MM.1S (cell line): ENCODE measurements at regions not wholly inside any gene's neighbourhood (a gene's known extent, or its start where the extent isn't known, plus 50 kb on each side); places are given as distances from the start of the nearest gene placed in this dataset.

Experiments
- DNase-seq: peaks from one replicate; pipeline ENCODE4 v3.0.0-alpha.2; 2015
- H2AFZ ChIP-seq: fragments of 300-600 bp; sonication (generic); 2 replicates; pipeline ENCODE4 v1.6.0; 2016; ENCODE audit warnings: antibody characterized with exemption, low read length
- H3F3A ChIP-seq: fragments of 300-600 bp; sonication (generic); 2 replicates; pipeline ENCODE4 v1.6.1; 2016; ENCODE audit warnings: mild to moderate bottlenecking, antibody characterized with exemption, low read length, moderate library complexity, mixed read lengths; ENCODE audit not compliant: insufficient read depth
- H3K27ac ChIP-seq: fragments of 300-600 bp; sonication (generic); 2 replicates; pipeline ENCODE4 v1.5.1; 2016; ENCODE audit warnings: mild to moderate bottlenecking, low read length
- H3K27me3 ChIP-seq: fragments of 300-600 bp; sonication (generic); replicated peaks from 2 replicates; pipeline ENCODE4 v1.6.0; 2016; ENCODE audit warnings: low read length; ENCODE audit not compliant: insufficient read depth
- H3K36me3 ChIP-seq: fragments of 300-600 bp; sonication (generic); replicated peaks from 2 replicates; pipeline ENCODE4 v1.6.1; 2016; ENCODE audit warnings: mild to moderate bottlenecking, low read length, mixed read lengths; ENCODE audit not compliant: insufficient read depth
- H3K4me1 ChIP-seq: fragments of 300-600 bp; sonication (generic); 2 replicates; pipeline ENCODE4 v1.6.1; 2016; ENCODE audit warnings: low read length, mixed read lengths
- H3K4me2 ChIP-seq: fragments of 300-600 bp; sonication (generic); 2 replicates; pipeline ENCODE4 v1.6.0; 2016; ENCODE audit warnings: low read depth, low read length
- H3K4me3 ChIP-seq: fragments of 300-600 bp; sonication (generic); 2 replicates; pipeline ENCODE4 v1.5.1; 2016; ENCODE audit warnings: low read length, mixed read lengths
- H3K79me2 ChIP-seq: fragments of 300-600 bp; sonication (generic); 2 replicates; pipeline ENCODE4 v1.6.1; 2016; ENCODE audit warnings: mixed run types, low read length, mixed read lengths
- H3K9ac ChIP-seq: fragments of 300-600 bp; sonication (generic); 2 replicates; pipeline ENCODE4 v1.6.1; 2016; ENCODE audit warnings: low read length, mixed read lengths
- H3K9me2 ChIP-seq: fragments of 300-600 bp; sonication (generic); replicated peaks from 2 replicates; pipeline ENCODE4 v1.6.1; 2016; ENCODE audit warnings: mild to moderate bottlenecking, low read length, mixed read lengths; ENCODE audit not compliant: insufficient read depth
- H3K9me3 ChIP-seq: fragments of 300-600 bp; sonication (generic); replicated peaks from 2 replicates; pipeline ENCODE4 v1.6.1; 2016; ENCODE audit warnings: mild to moderate bottlenecking, low read length, mixed read lengths; ENCODE audit not compliant: insufficient read depth
- H4K20me1 ChIP-seq: fragments of 300-600 bp; sonication (generic); 2 replicates; pipeline ENCODE4 v1.6.1; 2016; ENCODE audit warnings: mild to moderate bottlenecking, low read length, moderate library complexity, mixed read lengths; ENCODE audit not compliant: insufficient read depth
- EZH2 ChIP-seq: fragments of 300-600 bp; sonication (generic); optimal IDR thresholded peaks from 2 replicates; pipeline ENCODE3; 2017; ENCODE audit warnings: low read depth, mild to moderate bottlenecking, antibody characterized with exemption, low read length, mixed read lengths
- EZH2phosphoT487 ChIP-seq: fragments of 300-600 bp; sonication (generic); IDR thresholded peaks from 2 replicates; pipeline ENCODE4 v1.6.1; 2018; ENCODE audit warnings: antibody characterized with exemption, low read length
- TF ChIP-seq, protein P1 (sequence below): fragments of 300-600 bp; sonication (generic); IDR thresholded peaks from 2 replicates; pipeline ENCODE4 v1.5.1; 2016; ENCODE audit warnings: antibody characterized with exemption, low read length, mixed read lengths

GRCh38 chr7:85285527-85285926, 98.7 kb upstream of the SEMA3D start:
- H3K27ac ChIP-seq, result no peak overlapping the region
- no peak overlapping the region for H3K4me2 ChIP-seq
- H3K4me3 ChIP-seq, result no peak overlapping the region
- no peaks in the 10 kb centered on the region for H3K9me2 ChIP-seq
- no peak overlapping the region for H2AFZ ChIP-seq
- no peak overlapping the region for H3K9ac ChIP-seq
- no peaks in the 10 kb centered on the region for H3K9me3 ChIP-seq
- no peaks in the 10 kb centered on the region for H4K20me1 ChIP-seq
- H3K36me3 ChIP-seq, result no peaks in the 10 kb centered on the region
- H3K27me3 ChIP-seq, result no peaks in the 10 kb centered on the region
- TF ChIP-seq, protein P1, sequence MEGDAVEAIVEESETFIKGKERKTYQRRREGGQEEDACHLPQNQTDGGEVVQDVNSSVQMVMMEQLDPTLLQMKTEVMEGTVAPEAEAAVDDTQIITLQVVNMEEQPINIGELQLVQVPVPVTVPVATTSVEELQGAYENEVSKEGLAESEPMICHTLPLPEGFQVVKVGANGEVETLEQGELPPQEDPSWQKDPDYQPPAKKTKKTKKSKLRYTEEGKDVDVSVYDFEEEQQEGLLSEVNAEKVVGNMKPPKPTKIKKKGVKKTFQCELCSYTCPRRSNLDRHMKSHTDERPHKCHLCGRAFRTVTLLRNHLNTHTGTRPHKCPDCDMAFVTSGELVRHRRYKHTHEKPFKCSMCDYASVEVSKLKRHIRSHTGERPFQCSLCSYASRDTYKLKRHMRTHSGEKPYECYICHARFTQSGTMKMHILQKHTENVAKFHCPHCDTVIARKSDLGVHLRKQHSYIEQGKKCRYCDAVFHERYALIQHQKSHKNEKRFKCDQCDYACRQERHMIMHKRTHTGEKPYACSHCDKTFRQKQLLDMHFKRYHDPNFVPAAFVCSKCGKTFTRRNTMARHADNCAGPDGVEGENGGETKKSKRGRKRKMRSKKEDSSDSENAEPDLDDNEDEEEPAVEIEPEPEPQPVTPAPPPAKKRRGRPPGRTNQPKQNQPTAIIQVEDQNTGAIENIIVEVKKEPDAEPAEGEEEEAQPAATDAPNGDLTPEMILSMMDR, result no peak
- TF ChIP-seq EZH2 (no peak), EZH2phosphoT487 (no peak)
- no peaks in the 10 kb centered on the region for H3K4me1 ChIP-seq
- no peaks in the 10 kb centered on the region for H3K79me2 ChIP-seq
- DNase-seq, result no peak
- no peaks in the 10 kb centered on the region for H3F3A ChIP-seq

GRCh38 chr7:85275204-85275603, 88.3 kb upstream of the SEMA3D start:
- Histone ChIP-seq H2AFZ (no peak overlapping the region), H3K4me3 (no peak overlapping the region), H3K4me1 (no peaks in the 10 kb centered on the region), H3K9ac (no peak overlapping the region), H4K20me1 (no peaks in the 10 kb centered on the region), H3K9me3 (no peaks in the 10 kb centered on the region), H3K36me3 (no peaks in the 10 kb centered on the region; the same call in 1 of the 2 replicates), H3K4me2 (no peak overlapping the region), H3K27ac (no peak overlapping the region), H3K27me3 (no peaks in the 10 kb centered on the region), H3F3A (no peaks in the 10 kb centered on the region), H3K9me2 (no peaks in the 10 kb centered on the region), H3K79me2 (no peaks in the 10 kb centered on the region)
- no peak for DNase-seq
- TF ChIP-seq, protein P1, result no peak
- TF ChIP-seq EZH2phosphoT487, result no peak
- TF ChIP-seq EZH2, result no peak

GRCh38 chr7:85274454-85274853, 87.6 kb upstream of the SEMA3D start:
- H3K9ac ChIP-seq, result no peak overlapping the region
- H3K4me3 ChIP-seq, result no peak overlapping the region
- no peaks in the 10 kb centered on the region for H3K9me2 ChIP-seq
- no peaks in the 10 kb centered on the region for H3K79me2 ChIP-seq
- H3K36me3 ChIP-seq, result no peaks in the 10 kb centered on the region; the same call in 1 of the 2 replicates
- H3K27me3 ChIP-seq, result no peaks in the 10 kb centered on the region
- H3K4me2 ChIP-seq, result no peak overlapping the region
- H4K20me1 ChIP-seq, result no peaks in the 10 kb centered on the region
- no peak overlapping the region for H2AFZ ChIP-seq
- H3F3A ChIP-seq, result no peaks in the 10 kb centered on the region
- H3K27ac ChIP-seq, result no peak overlapping the region
- no peaks in the 10 kb centered on the region for H3K4me1 ChIP-seq
- no peak for DNase-seq
- H3K9me3 ChIP-seq, result no peaks in the 10 kb centered on the region
- TF ChIP-seq EZH2 (no peak), EZH2phosphoT487 (no peak)
- TF ChIP-seq, protein P1, result no peak
